ENCODE measurements at regions not wholly inside any gene's neighbourhood (a gene's known extent, or its start where the extent isn't known, plus 50 kb on each side); places are given as distances from the start of the nearest gene placed in this dataset.

- TF ChIP-seq CTCF (IDR thresholded peaks at IDR 0.05; ENCODE audit: low read depth, low read length) (no peak), EZH2phosphoT487 (IDR thresholded peaks at IDR 0.05; ENCODE audit: low read depth) (no peak)
These were observed 164.2 kb upstream of the SPRY1 start for GRCh38 chr4:123232439-123232838.
